ENCODE measurements at regions not wholly inside any gene's neighbourhood (a gene's known extent, or its start where the extent isn't known, plus 50 kb on each side); places are given as distances from the start of the nearest gene placed in this dataset.

GRCh38 chr12:19025582-19025981 is 104.0 kb upstream of the PLEKHA5 start:
- Histone ChIP-seq H3K36me3 (no peaks in the 10 kb centered on the region), H3K4me1 (no peaks in the 10 kb centered on the region), H3K27me3 (no peaks in the 10 kb centered on the region), H3K4me3 (no peak overlapping the region), H3K27ac (no peak overlapping the region), H3K9me3 (no peaks in the 10 kb centered on the region)
- DNase-seq = no peak
- TF ChIP-seq CTCF (IDR thresholded peaks at IDR 0.05) = no peak
- no peak for TF ChIP-seq POLR2A (IDR thresholded peaks at IDR 0.05)
- intact Hi-C loops (cut with DNase I; ENCODE audit: low total_unique reads) = no loop called here

- H3K9me3 ChIP-seq = no peaks in the 10 kb centered on the region
- H3K36me3 ChIP-seq = no peaks in the 10 kb centered on the region
- H3K27me3 ChIP-seq = no peaks in the 10 kb centered on the region
- H3K27ac ChIP-seq = no peak overlapping the region
- H3K4me3 ChIP-seq = no peak overlapping the region
- DNase-seq = no peak
- TF ChIP-seq CTCF (IDR thresholded peaks at IDR 0.05) (no peak), POLR2A (IDR thresholded peaks at IDR 0.05) (no peak)
- H3K4me1 ChIP-seq = no peaks in the 10 kb centered on the region
- intact Hi-C loops (cut with DNase I; ENCODE audit: low total_unique reads) = no loop called here
Measured at GRCh38 chr12:19026034-19026433, 103.5 kb upstream of the PLEKHA5 start.

GRCh38 chr12:19026614-19027488 is 102.7 kb upstream of the PLEKHA5 start:
- Histone ChIP-seq H3K9me3 (no peaks in the 10 kb centered on the region), H3K27ac (no peak overlapping the region), H3K4me3 (no peak overlapping the region), H3K27me3 (no peaks in the 10 kb centered on the region), H3K4me1 (no peaks in the 10 kb centered on the region), H3K36me3 (no peaks in the 10 kb centered on the region)
- TF ChIP-seq CTCF (IDR thresholded peaks at IDR 0.05) (no peak), POLR2A (IDR thresholded peaks at IDR 0.05) (no peak)
- intact Hi-C loops (cut with DNase I; ENCODE audit: low total_unique reads) = no loop called here
- DNase-seq = no peak

DNA sequence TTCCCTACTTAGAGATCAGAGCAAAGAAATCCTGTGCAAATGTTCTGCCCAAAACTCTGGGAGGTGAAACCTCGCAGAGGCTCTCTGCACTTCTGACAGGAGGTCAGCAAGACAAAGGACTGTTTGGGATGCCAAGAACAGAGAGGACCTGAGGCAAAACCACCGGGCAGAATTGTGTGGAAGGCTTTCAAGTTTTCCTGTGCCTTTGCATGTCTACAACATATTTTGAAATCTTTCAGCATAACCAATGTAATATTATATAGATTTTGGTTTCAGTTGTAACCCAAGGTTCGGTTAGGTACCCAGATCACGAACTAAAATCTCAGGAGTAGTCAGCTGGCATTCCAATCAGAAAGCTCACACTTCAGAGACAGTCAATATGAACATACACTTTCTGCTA is 99.4 kb upstream of the PLEKHA5 start:
- Histone ChIP-seq H3K9me3 (no peaks in the 10 kb centered on the region), H3K27me3 (no peaks in the 10 kb centered on the region), H3K4me1 (no peaks in the 10 kb centered on the region), H3K4me3 (no peak overlapping the region), H3K27ac (no peak overlapping the region), H3K36me3 (no peaks in the 10 kb centered on the region)
- intact Hi-C loops (cut with DNase I; ENCODE audit: low total_unique reads) = no loop called here
- TF ChIP-seq POLR2A (IDR thresholded peaks at IDR 0.05) = no peak
- TF ChIP-seq CTCF (IDR thresholded peaks at IDR 0.05) = no peak
- DNase-seq = no peak

DNA sequence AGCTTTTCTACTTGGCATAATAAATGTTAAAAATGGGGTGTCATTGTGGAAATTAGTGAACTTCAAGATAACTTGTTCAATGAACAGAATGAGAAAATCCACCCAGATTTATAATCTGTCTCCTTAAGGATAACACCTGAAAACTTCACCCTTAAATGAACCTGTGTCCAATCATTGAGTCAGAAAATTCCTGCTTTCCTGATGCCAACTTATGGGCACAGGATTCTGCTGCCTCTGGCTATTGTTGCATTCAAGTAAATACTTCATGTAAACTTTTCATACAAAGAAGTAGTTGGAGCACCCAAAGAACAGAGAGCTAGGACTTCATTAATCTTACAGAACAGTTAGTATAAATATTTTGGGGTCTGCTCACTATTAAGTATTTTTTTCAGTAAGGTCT is 98.9 kb upstream of the PLEKHA5 start:
- Histone ChIP-seq H3K4me1 (no peaks in the 10 kb centered on the region), H3K27ac (no peak overlapping the region), H3K4me3 (no peak overlapping the region), H3K27me3 (no peaks in the 10 kb centered on the region), H3K9me3 (no peaks in the 10 kb centered on the region), H3K36me3 (no peaks in the 10 kb centered on the region)
- intact Hi-C loops (cut with DNase I; ENCODE audit: low total_unique reads) = no loop called here
- TF ChIP-seq POLR2A (IDR thresholded peaks at IDR 0.05) = no peak
- no peak for TF ChIP-seq CTCF (IDR thresholded peaks at IDR 0.05)
- DNase-seq = no peak
